H9 (cell line): ENCODE measurements at regions not wholly inside any gene's neighbourhood (a gene's known extent, or its start where the extent isn't known, plus 50 kb on each side); places are given as distances from the start of the nearest gene placed in this dataset.

Source experiments
- DNase-seq: peaks from one replicate; pipeline ENCODE4 v3.0.0-alpha.2; 2017
- H2AFZ ChIP-seq: one replicate; pipeline ENCODE4 v1.6.1; 2013; ENCODE audit warnings: mild to moderate bottlenecking, low read length, control low read depth, moderate library complexity
- H2AK5ac ChIP-seq: 2 replicates; pipeline ENCODE4 v1.6.1; 2013; ENCODE audit warnings: low read length, control low read depth, mixed read lengths; ENCODE audit not compliant: insufficient read length
- H2BK120ac ChIP-seq: one replicate; pipeline ENCODE4 v1.6.1; 2013; ENCODE audit warnings: low read depth, mild to moderate bottlenecking, low read length, control low read depth, inconsistent platforms; ENCODE audit not compliant: poor library complexity, severe bottlenecking
- H2BK12ac ChIP-seq: 2 replicates; pipeline ENCODE4 v1.6.1; 2013; ENCODE audit warnings: low read length, control low read depth, mixed read lengths, low read depth; ENCODE audit not compliant: insufficient read length
- H2BK15ac ChIP-seq: 2 replicates; pipeline ENCODE4 v1.6.1; 2013; ENCODE audit warnings: low read depth, low read length, control low read depth
- H2BK20ac ChIP-seq: one replicate; pipeline ENCODE4 v1.6.1; 2013; ENCODE audit warnings: low read depth, mild to moderate bottlenecking, low read length, control low read depth, inconsistent platforms; ENCODE audit not compliant: poor library complexity, severe bottlenecking
- H2BK5ac ChIP-seq: 2 replicates; pipeline ENCODE4 v1.6.1; 2013; ENCODE audit warnings: low read length, control low read depth, mixed read lengths; ENCODE audit not compliant: insufficient read length
- H3K14ac ChIP-seq: 2 replicates; pipeline ENCODE4 v1.6.1; 2013; ENCODE audit warnings: low read length, control low read depth; ENCODE audit not compliant: insufficient read depth
- H3K18ac ChIP-seq: 2 replicates; pipeline ENCODE4 v1.6.1; 2013; ENCODE audit warnings: low read depth, mild to moderate bottlenecking, mixed read lengths, low read length, control low read depth; ENCODE audit not compliant: insufficient read length
- H3K23ac ChIP-seq: 2 replicates; pipeline ENCODE4 v1.6.1; 2013; ENCODE audit warnings: low read length, control low read depth, mixed read lengths, low read depth; ENCODE audit not compliant: insufficient read length
- H3K23me2 ChIP-seq: 2 replicates; pipeline ENCODE4 v1.6.1; 2013; ENCODE audit warnings: low read depth, mild to moderate bottlenecking, mixed read lengths, low read length, control low read depth; ENCODE audit not compliant: insufficient read length, poor library complexity, severe bottlenecking
- H3K27ac ChIP-seq: 2 replicates; pipeline ENCODE4 v1.5.1; 2013; ENCODE audit warnings: low read length, control low read depth, mixed read lengths, low read depth; ENCODE audit not compliant: insufficient read length
- H3K27me3 ChIP-seq: 2 replicates; pipeline ENCODE4 v1.6.1; 2013; ENCODE audit warnings: low read length, control low read depth, inconsistent platforms; ENCODE audit not compliant: insufficient read depth
- H3K4ac ChIP-seq: 2 replicates; pipeline ENCODE4 v1.6.1; 2013; ENCODE audit warnings: low read depth, mild to moderate bottlenecking, control low read depth, inconsistent platforms, low read length, moderate library complexity
- H3K4me1 ChIP-seq: 2 replicates; pipeline ENCODE4 v1.6.1; 2013; ENCODE audit warnings: low read length, control low read depth, inconsistent platforms; ENCODE audit not compliant: insufficient read depth
- H3K4me2 ChIP-seq: 2 replicates; pipeline ENCODE4 v1.6.1; 2013; ENCODE audit warnings: low read length, control low read depth, mixed read lengths; ENCODE audit not compliant: insufficient read length, insufficient read depth
- H3K56ac ChIP-seq: 2 replicates; pipeline ENCODE4 v1.6.1; 2013; ENCODE audit warnings: low read depth, mild to moderate bottlenecking, mixed read lengths, low read length, control low read depth; ENCODE audit not compliant: insufficient read length
- H3K79me1 ChIP-seq: 2 replicates; pipeline ENCODE4 v1.6.1; 2013; ENCODE audit warnings: low read depth, mild to moderate bottlenecking, moderate library complexity, low read length, control low read depth, inconsistent platforms; ENCODE audit not compliant: insufficient read depth, poor library complexity, severe bottlenecking
- H3K79me2 ChIP-seq: 2 replicates; pipeline ENCODE4 v1.6.1; 2013; ENCODE audit warnings: low read length, control low read depth, inconsistent platforms; ENCODE audit not compliant: insufficient read depth
- H3K9ac ChIP-seq: 2 replicates; pipeline ENCODE4 v1.6.1; 2013; ENCODE audit warnings: low read length, control low read depth, mixed read lengths; ENCODE audit not compliant: insufficient read length; ENCODE audit errors: extremely low read depth
- H3K9me3 ChIP-seq: one replicate; pipeline ENCODE4 v1.6.1; 2013; ENCODE audit warnings: low read depth, low read length, inconsistent platforms; ENCODE audit not compliant: control insufficient read depth
- H3T11ph ChIP-seq: one replicate; pipeline ENCODE4 v1.6.1; 2013; ENCODE audit warnings: mild to moderate bottlenecking, low read length, control low read depth, inconsistent platforms
- H4K20me1 ChIP-seq: one replicate; pipeline ENCODE4 v1.6.1; 2013; ENCODE audit not compliant: control insufficient read depth, insufficient read length, insufficient read depth
- H4K5ac ChIP-seq: 2 replicates; pipeline ENCODE4 v1.6.1; 2013; ENCODE audit warnings: low read depth, mild to moderate bottlenecking, mixed read lengths, low read length, control low read depth; ENCODE audit not compliant: insufficient read length
- H4K8ac ChIP-seq: replicated peaks from 2 replicates; pipeline ENCODE4 v1.6.1; 2013; ENCODE audit warnings: low read length, control low read depth, mixed read lengths, low read depth; ENCODE audit not compliant: insufficient read length
- H4K91ac ChIP-seq: 2 replicates; pipeline ENCODE4 v1.6.1; 2013; ENCODE audit warnings: low read depth, mild to moderate bottlenecking, moderate library complexity, mixed read lengths, low read length, control low read depth; ENCODE audit not compliant: insufficient read length
- H3K27ac Mint-ChIP-seq, 3 experiments: 2 replicates in 2 of 3; 3 replicates in 1 of 3; pipeline ENCODE4 v1.8.0; 2020 to 2021; ENCODE audit warnings: mixed read lengths in 3 of 3, mild to moderate bottlenecking in 1 of 3, moderate library complexity in 1 of 3
- H3K27me3 Mint-ChIP-seq: 2 replicates; pipeline ENCODE4 v1.8.0; 2021; ENCODE audit warnings: low read depth, mild to moderate bottlenecking, moderate library complexity, mixed read lengths
- H3K36me3 Mint-ChIP-seq, 3 experiments: 2 replicates in 2 of 3; 3 replicates in 1 of 3; pipeline ENCODE4 v1.8.0; 2020 to 2021; ENCODE audit warnings: low read depth in 3 of 3, mixed read lengths in 3 of 3; ENCODE audit not compliant: insufficient read depth in 1 of 3
- H3K4me1 Mint-ChIP-seq, 2 experiments: 2 replicates each; pipeline ENCODE4 v1.8.0; 2020; ENCODE audit warnings: mixed read lengths in 2 of 2
- H3K4me3 Mint-ChIP-seq, 2 experiments: 2 replicates in 1 of 2; 3 replicates in 1 of 2; pipeline ENCODE4 v1.8.0; 2020 to 2021; ENCODE audit warnings: mild to moderate bottlenecking in 2 of 2, mixed read lengths in 2 of 2, moderate library complexity in 1 of 2
- H3K9me3 Mint-ChIP-seq, 2 experiments: 2 replicates in 1 of 2; 3 replicates in 1 of 2; pipeline ENCODE4 v1.8.0; 2020; ENCODE audit warnings: mild to moderate bottlenecking in 2 of 2, mixed read lengths in 2 of 2, moderate library complexity in 1 of 2
- CTCF ChIP-seq: fragments of 200-600 bp; sonication (generic); conservative IDR thresholded peaks from 3 replicates; pipeline ENCODE4 v1.8.0; 2021; ENCODE audit warnings: antibody characterized with exemption, mild to moderate bottlenecking
- WGBS: extraction: QIAGEN DNeasy Blood & Tissue Kit; methylation state at CpG from one replicate; pipeline ENCODE4 v1.1.7; 2013; ENCODE audit warnings: missing lambda C conversion rate, low lambda C conversion rate, mixed read lengths; ENCODE audit not compliant: insufficient read length; ENCODE audit errors: extremely low coverage; 5-methylcytosine and 5-hydroxymethylcytosine counted together

GRCh38 chr7:153099235-153099634 lies 339.7 kb downstream of the ACTR3B start:
- Histone ChIP-seq H2AFZ (no peak overlapping the region), H3K14ac (no peak overlapping the region), H2BK12ac (no peak overlapping the region), H2BK15ac (no peak overlapping the region), H3K4ac (no peak overlapping the region), H3K4me2 (no peak overlapping the region), H3K56ac (no peak overlapping the region), H3K79me1 (no peaks in the 10 kb centered on the region), H3K23me2 (no peaks in the 10 kb centered on the region), H3K23ac (no peak overlapping the region), H4K20me1 (no peaks in the 10 kb centered on the region), H3K27me3 (no peaks in the 10 kb centered on the region), H4K8ac (no peak overlapping the region), H2BK120ac (no peak overlapping the region), H2BK5ac (no peak overlapping the region), H3K18ac (no peak overlapping the region), H3T11ph (no peak overlapping the region), H4K5ac (no peak overlapping the region), H3K79me2 (no peaks in the 10 kb centered on the region), H3K9ac (no peak overlapping the region), H2AK5ac (no peak overlapping the region), H4K91ac (no peak overlapping the region), H2BK20ac (no peak overlapping the region), H3K27ac (no peak overlapping the region), H3K9me3 (no peaks in the 10 kb centered on the region), H3K4me1 (no peaks in the 10 kb centered on the region; the same call in 1 of the 2 replicates)
- Mint-ChIP-seq H3K27ac (no peak overlapping the region; a peak in 1 of 7 replicates), H3K36me3 (peaks cover 2 to 6% (median 2%) of the 10 kb centered on the region in 3 experiments; a peak in 5 of 7 replicates), H3K4me1 (peaks cover 0 to 3% of the 10 kb centered on the region in 2 experiments; a peak in 1 of 4 replicates), H3K27me3 (peaks cover 3% of the 10 kb centered on the region; the same call in 1 of the 2 replicates), H3K9me3 (peaks cover 10 to 11% of the 10 kb centered on the region in 2 experiments), H3K4me3 (no peak overlapping the region)
- TF ChIP-seq CTCF: no peak
- DNase-seq: no peak
- no CpG with 5 or more reads among the region's 8 CpGs for WGBS
